GM19452 (cell line): ENCODE measurements at regions not wholly inside any gene's neighbourhood (a gene's known extent, or its start where the extent isn't known, plus 50 kb on each side); places are given as distances from the start of the nearest gene placed in this dataset.

Experiments used
- ATAC-seq: cut with Tn5 transposase; IDR thresholded peaks from one replicate; pipeline ENCODE4 v1.9.1; 2021; ENCODE audit not compliant: unreplicated experiment

DNA sequence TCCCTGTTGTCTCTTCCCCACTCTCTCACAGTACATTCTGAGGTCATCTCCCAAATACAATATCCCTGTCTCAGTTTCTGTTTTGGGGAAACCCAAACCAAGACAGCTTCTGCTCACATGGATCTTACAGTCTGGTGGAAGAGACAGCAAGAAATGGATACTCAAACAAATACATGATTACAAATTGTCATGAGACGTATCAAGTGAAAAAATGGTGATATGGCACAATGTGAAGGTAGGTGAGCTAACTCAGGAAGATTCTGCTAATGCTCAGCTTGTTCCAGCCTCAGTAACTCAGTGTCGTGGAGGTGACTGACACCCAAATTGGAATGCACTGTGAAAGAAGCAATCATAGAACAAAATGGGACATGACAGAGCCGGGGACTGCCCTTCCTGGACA is 68.3 kb downstream of the CHST1 start:
- no peak for ATAC-seq

DNA sequence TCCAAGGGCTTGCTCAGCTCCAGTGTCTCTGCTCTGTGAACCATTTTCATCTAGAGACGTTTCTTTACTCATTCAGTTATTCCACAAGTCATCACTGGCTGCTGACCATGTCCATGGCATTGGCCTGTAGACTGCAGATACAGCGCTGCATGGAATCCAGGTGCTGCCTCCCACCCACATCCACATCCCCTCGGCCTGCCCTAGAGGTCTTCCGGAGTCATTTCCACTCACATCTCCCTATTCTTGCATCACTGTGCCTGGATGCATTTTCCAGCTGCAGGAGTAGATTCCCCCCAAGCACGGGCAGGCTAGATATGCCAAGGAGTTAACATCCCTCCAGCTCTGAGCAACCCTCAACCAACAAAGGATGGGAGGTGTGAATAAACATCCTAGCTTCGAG is 68.9 kb downstream of the CHST1 start:
- ATAC-seq: no peak

DNA sequence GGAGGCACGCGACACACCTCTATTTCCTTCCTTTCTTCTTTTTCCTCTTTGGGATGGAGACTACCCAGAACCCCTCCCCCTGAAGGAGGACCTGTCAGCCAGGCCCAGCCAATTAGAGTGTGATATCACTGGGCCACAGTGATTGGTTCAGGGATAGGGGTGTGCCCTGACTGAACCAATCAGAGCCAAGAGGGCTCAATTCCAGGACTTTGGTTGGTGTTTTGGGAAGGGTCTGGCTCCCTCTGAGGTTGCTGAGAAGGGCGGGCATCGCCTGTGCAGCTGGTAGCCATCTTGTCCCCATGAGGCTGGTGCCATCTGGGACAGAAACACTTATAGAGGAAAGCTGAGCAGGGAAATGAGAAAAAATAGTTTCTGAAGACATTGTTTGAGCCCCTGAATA is 71.4 kb downstream of the CHST1 start:
- no peak for ATAC-seq

DNA sequence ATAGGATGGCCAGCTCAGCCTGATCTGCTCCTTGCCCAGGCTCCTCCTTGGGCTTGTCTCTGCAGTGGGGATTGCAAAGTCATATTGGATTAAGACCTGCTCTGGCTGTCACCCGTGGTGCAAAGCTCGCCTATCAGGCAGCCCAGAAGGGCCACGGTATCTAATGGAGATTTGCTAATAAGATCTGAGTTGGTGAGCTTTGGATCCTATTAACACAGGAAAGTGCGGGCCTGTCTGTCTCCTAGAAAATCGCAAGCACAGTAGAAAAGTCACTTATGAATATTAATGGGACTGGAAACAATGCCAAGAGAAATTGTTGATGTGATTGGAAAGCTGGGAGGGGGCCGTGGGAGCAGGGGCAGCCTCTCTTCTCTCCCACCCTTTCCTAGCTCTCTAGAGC is 72.8 kb downstream of the CHST1 start:
- ATAC-seq: no peak

DNA sequence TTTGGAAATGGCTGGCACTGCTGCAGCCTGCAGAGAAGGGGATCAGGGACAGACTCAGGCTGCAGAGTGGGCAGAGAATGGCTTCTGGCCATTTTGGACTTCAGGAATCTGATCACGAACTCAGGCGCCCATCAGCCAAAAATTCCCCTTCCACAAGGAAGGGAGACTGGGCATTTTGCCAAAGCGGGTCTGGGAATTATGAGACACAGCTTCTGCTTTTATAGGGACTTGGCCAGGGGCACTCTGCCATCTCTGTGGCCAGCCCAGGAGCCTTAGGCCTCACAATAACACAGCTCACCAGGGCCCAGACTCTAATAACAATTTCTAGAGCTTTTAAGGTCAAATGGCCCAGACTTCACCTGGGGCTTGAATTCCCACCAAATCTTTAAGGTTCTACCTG is 74.7 kb downstream of the CHST1 start:
- ATAC-seq: no peak

DNA sequence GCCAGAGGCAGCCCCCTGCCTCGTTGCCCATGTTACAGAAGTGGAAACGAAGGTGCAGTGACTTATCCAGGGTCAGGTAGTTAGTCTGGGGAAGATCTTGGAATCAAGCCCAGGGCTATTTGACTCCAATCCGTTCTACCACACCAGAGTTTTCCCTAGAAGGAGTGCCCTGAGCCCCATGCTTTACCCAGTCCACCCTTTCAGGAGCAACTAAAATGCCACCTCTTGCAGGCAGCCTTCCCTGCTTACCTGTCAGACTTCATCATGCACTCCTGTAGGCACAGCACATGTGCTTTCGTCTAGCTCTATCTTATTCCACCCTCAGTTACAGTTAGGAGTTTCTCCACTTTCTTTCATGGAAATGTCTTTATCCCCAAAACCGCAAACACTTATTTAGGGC is 80.2 kb downstream of the CHST1 start:
- ATAC-seq: no peak

DNA sequence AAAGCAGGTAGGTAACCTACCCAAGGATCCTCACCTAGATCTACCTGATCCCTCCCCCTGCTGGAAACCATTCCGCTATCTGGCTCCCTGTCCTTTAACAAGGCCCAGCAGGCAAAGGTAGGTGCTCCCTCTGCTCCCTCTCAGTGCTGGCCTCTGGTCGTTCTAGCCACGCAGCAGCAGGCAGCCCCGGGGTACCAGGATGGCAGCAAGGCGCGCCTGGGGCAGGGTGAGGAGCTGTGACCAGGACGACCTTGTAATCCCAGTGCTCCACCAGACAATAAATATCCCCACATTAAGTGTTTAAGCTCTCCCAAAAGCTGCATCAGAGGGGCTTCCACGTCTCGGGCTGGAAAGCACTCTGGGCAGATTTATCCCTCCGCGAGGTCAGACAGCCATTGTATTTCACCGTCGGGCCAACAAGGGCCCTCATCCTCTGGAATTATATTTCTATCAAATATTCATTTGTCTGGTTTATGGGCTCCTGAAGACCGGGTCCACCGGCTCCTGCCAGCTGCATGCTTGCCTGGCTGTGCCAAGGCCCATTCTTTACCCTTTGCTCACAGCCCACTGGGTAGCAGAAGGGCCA is 81.3 kb downstream of the CHST1 start:
- no peak for ATAC-seq

DNA sequence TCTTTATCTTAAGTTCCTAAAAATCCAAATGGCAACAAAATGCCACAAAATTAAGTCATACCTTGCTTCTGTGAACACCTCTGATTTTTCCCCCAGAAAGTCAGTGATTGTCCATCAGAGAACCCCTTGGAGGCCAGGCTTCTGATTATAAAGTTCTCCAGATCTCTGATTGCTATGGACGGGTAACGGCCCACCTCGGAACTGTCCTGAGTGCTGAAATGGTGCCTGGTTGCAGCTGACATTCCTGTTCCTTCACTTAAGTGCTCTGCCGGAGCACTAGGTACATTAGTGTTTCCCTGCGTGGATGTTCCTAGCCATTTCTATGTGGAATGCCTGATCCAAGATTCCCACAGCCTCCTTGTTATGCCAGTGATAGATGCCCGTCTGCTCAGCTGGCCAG is 85.0 kb downstream of the CHST1 start:
- no peak for ATAC-seq

DNA sequence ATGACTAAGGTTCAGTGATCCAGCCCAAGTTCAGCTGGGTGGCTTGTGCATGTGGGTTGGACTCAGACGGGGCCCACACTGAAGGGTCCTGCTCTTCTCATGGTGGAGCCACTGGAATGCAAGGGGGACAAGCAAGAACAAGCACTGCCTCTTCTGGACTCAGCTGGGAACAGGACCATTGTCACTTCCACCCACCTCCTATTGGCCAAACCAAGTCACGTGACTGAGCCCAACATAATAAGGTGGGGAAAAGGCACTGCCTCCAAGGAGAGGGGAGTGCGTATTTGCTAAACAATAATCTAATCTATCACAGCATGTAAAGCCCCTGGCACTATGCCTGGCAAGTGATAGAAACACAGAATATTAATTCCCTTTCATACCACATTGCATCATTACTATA is 87.1 kb downstream of the CHST1 start:
- no peak for ATAC-seq

DNA sequence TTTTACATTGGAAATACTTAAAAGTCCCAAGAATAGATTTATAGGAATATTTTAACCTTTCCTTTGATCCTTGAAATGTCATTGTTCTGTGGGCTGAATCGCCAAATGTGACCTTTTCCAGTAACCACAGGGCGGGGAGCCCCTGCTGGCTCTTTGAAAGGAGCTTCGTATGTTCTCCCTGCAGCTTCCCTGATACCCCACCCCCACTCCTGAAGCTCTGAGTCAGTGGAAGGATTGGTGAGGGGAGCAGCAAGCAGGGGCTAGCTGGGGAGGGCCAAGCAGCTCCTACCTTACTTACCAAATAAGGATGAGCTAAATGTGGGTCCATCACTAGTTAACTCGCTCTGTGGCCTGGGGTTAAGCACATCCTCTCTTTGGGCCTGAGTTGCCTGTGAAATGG is 87.7 kb downstream of the CHST1 start:
- ATAC-seq: no peak

DNA sequence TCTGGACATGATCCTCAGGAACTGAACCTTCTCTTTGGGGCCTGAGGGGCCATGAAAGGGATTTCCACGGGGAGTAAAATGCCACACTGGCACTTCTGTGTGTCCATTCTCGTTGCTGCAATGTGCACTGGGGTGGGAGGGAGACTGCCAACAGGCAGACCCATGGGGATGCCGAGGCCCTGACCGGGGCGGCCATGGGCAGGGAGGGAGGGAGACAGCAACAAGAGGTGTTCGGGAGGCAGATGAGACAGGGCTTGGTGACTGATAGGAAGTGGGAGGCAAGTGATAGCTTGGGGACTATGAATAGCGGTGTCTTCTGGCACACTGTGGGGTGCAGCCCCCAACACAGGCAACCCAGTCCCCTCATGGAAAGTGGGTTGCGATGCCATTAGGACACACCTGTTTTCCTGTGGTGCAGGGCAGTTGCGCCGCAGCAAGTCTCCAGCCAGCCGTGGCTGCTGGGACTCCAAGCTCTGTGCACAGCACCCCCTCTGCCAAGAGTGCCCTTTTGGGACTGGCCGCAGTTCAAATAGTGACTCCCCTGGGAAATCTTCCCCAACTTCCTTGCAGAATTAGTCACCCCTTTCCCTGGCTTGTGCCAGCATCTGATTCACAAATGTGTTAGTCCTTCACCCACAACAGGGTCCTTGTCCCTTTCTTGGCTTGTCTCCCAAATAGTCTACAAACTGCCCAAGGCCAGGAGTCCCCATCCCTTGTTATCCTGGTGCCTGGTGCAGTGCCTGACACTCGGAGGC is 88.8 kb downstream of the CHST1 start:
- ATAC-seq: no peak

DNA sequence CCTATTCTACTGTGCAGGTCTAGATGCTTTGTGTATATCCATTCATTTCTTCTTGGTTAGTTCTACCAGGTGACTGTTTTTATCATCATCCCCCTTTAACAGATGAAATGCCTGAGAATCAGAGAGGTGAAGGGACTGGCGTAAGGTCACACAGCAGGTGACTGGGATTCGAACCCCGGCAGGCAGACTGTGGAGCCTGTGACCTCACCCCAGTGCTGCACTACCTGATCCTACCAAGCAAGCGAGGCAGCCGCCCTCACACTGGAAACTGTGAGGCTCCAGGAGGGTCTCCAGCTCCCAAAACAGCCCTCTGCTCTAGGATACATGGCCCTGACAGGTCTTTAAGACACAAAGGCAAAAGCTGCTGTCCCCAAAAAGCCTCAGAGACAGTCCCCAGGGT is 91.7 kb downstream of the CHST1 start:
- no peak for ATAC-seq

DNA sequence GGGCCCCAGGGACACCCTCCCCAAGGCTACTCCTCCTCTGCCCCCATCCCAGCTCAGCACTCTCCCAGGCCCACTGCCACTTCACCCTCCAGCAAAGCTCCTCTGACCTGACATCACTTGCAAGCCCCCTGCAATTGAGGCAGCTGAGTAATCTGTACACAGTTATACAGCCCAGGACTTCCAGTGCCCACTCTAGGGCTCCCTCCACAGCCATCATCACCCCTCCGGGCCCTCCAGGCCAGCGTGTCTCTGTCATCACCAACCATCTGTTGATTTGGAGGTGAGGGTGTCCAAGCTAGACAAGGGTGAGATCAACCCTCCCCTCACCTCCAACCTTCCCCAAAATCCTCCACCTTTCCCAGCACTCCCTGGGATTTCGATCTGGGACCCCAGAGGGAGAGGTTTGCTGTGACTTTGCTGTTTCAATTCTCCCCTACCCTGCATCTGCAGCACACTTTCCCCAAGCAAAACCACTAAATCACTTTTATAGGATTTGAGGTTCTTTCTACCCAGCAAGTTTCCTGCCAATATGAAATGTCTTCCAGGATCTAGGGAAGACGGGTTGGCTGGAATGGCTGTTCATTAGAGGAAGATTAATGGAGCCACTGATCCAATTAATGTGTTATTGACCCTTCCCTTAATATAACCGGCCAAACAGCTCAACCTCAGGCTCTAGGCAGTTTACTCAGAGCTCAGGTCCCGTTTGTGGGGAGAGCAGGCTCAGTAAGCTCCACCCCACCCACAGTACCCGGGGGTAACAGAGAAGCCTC is 92.9 kb downstream of the CHST1 start:
- ATAC-seq: no peak

DNA sequence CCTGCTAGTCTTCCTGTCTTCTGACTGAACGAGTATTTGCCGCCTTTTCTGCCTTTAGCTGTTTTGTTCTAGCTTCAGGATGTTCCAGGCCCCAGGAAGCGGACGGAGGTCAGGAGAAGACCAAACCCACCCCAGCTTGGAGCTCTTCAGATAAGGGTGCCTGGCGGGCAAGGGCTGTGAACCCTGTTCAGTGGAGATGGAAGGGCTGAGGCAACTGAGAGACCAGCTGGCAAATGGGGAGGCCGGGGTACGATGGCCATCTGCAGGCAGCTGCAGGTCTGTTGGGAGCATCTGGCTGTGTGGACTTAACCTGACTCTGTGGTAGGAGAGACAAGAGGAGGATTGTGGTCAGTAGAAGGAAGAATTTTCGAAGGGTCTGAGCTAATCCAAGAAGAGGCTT is 95.6 kb downstream of the CHST1 start:
- no peak for ATAC-seq

DNA sequence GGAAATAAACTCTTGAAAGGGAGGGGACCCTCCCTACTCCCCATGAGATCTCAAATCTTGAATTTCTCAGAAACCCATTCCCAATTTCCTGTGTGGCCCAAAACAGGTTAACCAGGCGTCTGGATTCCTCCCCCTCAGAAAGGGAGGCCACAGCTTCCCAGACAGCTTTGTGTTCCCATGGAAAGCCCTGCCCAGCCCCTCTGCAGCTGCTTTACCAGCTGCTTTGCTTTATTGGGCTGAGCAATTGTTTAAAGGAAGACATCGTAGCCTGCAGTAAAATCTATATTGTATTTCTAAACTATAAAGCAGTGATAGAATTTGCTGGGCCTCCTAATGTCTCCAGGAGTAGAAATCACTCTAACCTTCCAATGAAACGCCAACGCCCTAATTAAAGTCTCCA is 97.4 kb downstream of the CHST1 start:
- no peak for ATAC-seq

DNA sequence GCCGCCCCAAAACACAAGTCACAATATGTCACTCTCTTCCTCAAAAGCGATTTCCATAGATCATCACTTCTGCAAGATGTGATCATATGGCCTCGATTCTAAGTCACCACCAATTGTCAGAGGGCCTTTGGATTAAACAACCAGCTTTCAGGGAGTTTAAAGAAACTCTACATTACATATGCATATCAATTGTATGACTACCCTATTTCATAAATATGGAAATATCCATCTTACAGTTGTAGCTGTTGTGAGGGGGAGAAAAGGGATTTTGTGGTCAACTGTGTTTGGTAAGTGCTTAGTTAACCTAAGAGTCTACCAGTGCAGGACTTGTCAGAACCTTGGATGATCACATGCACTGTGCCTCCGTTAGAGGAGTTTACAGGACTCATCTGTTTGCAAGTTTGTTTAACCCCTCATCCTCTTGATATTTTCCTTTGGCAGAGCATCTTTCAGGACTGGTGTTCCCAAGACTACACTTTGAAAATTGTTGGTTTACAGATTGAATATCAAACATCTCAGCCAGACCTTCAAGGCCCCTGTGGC is 99.9 kb downstream of the CHST1 start:
- no peak for ATAC-seq

DNA sequence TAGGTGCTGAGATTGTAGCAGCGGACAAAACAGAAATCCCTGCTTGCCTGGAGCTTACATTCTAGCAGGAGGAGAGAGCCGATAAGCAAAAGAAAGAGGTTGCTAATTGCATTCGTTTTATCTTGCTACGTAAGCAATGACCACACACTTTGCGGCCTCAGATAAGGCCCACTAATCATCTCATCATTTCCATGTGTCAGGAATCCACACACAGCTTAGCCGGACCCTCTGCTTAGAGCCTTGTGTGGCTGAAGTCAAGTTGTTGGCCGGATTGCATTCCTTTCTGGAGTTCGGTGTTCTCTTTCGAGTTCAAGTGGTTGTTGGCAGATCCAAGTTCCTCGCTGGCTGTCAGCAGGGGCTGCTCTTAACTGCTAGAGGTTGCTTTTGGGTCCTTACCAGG is 101.6 kb downstream of the CHST1 start:
- no peak for ATAC-seq

DNA sequence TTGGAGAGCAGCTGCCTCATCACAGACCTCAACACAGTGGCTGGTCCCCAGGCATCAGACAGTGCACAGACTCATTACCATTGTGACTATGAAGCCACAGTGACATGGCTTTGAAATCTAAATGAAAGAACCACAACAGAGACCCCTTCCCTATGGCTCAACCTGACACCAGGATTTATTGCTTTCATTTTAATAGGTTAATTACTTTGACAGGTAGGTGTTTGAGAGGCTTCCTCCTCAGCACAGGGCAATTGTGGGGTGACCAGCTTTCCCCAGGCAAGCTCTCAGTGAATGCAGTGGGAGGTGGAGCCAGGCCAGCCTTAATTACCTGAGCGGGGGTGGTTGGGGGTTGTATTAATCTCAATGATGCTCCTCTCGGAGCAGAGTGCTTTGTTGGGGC is 102.3 kb downstream of the CHST1 start:
- ATAC-seq: no peak

DNA sequence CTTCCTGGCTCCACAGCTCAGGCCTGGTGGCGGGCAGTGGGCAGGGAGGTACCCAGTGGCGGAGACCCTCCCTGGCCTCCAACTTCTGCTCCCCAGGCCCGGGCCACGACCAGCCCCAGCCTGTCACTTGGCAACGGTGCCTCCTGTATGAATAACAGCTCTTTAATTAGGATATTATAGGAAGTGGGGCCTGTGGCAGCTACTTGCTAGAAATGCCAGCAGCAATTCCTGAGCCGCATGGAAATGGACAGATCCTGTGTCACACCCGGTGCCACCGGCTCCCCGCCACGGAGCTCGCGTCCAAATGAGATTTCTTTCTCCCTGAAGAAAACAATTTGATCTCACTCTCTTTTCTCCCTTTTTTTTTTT is 104.5 kb downstream of the CHST1 start:
- ATAC-seq: no peak

DNA sequence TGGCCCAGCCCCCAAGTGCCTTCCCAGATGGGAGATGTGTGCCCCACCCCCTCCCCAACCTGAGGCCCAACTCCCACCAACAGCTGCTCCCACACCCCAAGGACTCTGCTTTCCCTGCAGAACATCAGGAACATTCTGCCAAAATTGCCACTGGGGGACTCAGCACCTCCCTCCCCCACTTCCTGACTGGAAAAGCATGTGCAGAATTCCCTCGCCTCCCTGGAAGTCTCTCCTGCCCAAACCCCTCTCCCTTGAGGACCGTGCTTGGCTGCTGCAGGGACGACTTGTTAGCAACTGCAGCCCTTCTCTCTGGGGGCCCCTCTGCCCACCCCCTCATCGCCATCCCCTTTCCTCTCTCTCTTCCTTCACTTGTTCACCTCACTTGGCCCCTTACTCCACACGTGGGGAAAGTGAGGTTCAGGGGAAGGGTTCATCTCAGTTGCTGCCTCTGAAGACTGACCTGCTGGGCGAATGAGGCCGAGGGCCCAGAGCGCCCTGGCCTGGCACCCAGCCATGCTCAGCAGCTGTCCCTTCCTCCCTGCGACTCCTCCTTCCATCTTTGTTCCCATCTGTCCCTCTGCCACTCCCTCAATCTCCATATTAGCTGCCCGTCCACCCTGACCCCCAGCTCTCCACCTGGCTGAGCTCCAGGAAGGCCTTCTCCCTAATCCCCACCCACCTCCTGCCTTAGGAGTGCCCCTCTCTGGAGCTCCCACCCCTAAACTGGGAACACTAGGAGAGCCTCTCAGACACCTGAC is 105.1 kb downstream of the CHST1 start:
- ATAC-seq: no peak
